WTC11 (cell line): ENCODE measurements at regions not wholly inside any gene's neighbourhood (a gene's known extent, or its start where the extent isn't known, plus 50 kb on each side); places are given as distances from the start of the nearest gene placed in this dataset.
"Not testable (repeated sequence)": the region's sequence is repeated elsewhere in the genome, so short reads cannot be mapped to it uniquely, and the experiment has no call there.

ENCODE experiments used
- ATAC-seq: fragments of 200-7000 bp; cut with Tn5 transposase; 2 replicates; pipeline ENCODE4 v1.10.0; 2021; ENCODE audit warnings: mild to moderate bottlenecking, moderate library complexity
- CTCF ChIA-PET: fragments of 300-600 bp; sonication (Branson Sonifier 250); formaldehyde crosslinking; loops from one replicate; lab custom pipeline; 2021; ENCODE audit warnings: antibody characterized with exemption; lab: Charles Lee
- POLR2A ChIA-PET: fragments of 350-600 bp; sonication (Branson Sonifier 250); formaldehyde crosslinking; loops from one replicate; lab custom pipeline; 2021; ENCODE audit warnings: antibody characterized with exemption; lab: Charles Lee
- DNase-seq: peaks from one replicate; pipeline ENCODE4 v3.0.0; 2021; ENCODE audit warnings: low spot score
- H3K27ac Mint-ChIP-seq: 2 replicates; pipeline ENCODE4 v1.8.0; 2021; ENCODE audit warnings: mixed read lengths
- H3K27me3 Mint-ChIP-seq: 2 replicates; pipeline ENCODE4 v1.8.0; 2021; ENCODE audit warnings: low read depth, mild to moderate bottlenecking, moderate library complexity, mixed read lengths
- H3K36me3 Mint-ChIP-seq: 2 replicates; pipeline ENCODE4 v1.8.0; 2021; ENCODE audit warnings: mixed read lengths
- H3K4me1 Mint-ChIP-seq: 2 replicates; pipeline ENCODE4 v1.8.0; 2022; ENCODE audit warnings: mixed read lengths
- H3K4me3 Mint-ChIP-seq: 2 replicates; pipeline ENCODE4 v1.8.0; 2021; ENCODE audit warnings: mild to moderate bottlenecking, moderate library complexity, mixed read lengths
- H3K9me3 Mint-ChIP-seq: 2 replicates; pipeline ENCODE4 v1.8.0; 2021; ENCODE audit warnings: mixed read lengths
- CREB1 ChIP-seq: sonication (generic); formaldehyde crosslinking; IDR thresholded peaks from 2 replicates; pipeline ENCODE4 v1.8.0; 2023; ENCODE audit warnings: mild to moderate bottlenecking, missing genetic modification reagents
- GABPB1 ChIP-seq: sonication (generic); formaldehyde crosslinking; IDR thresholded peaks from 2 replicates; pipeline ENCODE4 v1.8.1; 2023; ENCODE audit warnings: mild to moderate bottlenecking, missing genetic modification reagents
- JUN ChIP-seq: sonication (generic); formaldehyde crosslinking; IDR thresholded peaks from 2 replicates; pipeline ENCODE4 v1.8.0; 2023; ENCODE audit warnings: mild to moderate bottlenecking, missing genetic modification reagents
- MXD4 ChIP-seq: fragments of 250-450 bp; sonication (Bioruptor Pico); IDR thresholded peaks from 2 replicates; pipeline ENCODE4 v1.8.0; 2021; ENCODE audit warnings: mild to moderate bottlenecking, moderate library complexity, borderline replicate concordance
- RELA ChIP-seq: sonication (generic); formaldehyde crosslinking; IDR thresholded peaks from 2 replicates; pipeline ENCODE4 v1.8.1; 2022; ENCODE audit warnings: missing genetic modification reagents, mild to moderate bottlenecking, borderline replicate concordance
- SMAD3 ChIP-seq: sonication (generic); formaldehyde crosslinking; IDR thresholded peaks from 2 replicates; pipeline ENCODE4 v1.8.0; 2022; ENCODE audit warnings: missing genetic modification reagents, mild to moderate bottlenecking, borderline replicate concordance
- SOX15 ChIP-seq: fragments of 250-450 bp; sonication (Bioruptor Pico); IDR thresholded peaks from 2 replicates; pipeline ENCODE4 v1.9.0; 2021; ENCODE audit warnings: mild to moderate bottlenecking
- TEAD1 ChIP-seq: sonication (generic); formaldehyde crosslinking; IDR thresholded peaks from 2 replicates; pipeline ENCODE4 v1.8.0; 2022; ENCODE audit warnings: mild to moderate bottlenecking, missing genetic modification reagents
- ZNF121 ChIP-seq: sonication (generic); formaldehyde crosslinking; IDR thresholded peaks from 2 replicates; pipeline ENCODE4 v1.8.0; 2023; ENCODE audit warnings: missing genetic modification reagents
- ZNF219 ChIP-seq: sonication (generic); formaldehyde crosslinking; IDR thresholded peaks from 2 replicates; pipeline ENCODE4 v1.8.0; 2023; ENCODE audit warnings: missing genetic modification reagents, mild to moderate bottlenecking, borderline replicate concordance
- ZNF263 ChIP-seq: sonication (generic); formaldehyde crosslinking; IDR thresholded peaks from 2 replicates; pipeline ENCODE4 v1.8.1; 2022; ENCODE audit warnings: low read depth, mild to moderate bottlenecking, moderate library complexity, missing genetic modification reagents
- ZNF416 ChIP-seq: fragments of 250-450 bp; sonication (Bioruptor Pico); IDR thresholded peaks from 2 replicates; pipeline ENCODE4 v1.9.0; 2021; ENCODE audit warnings: mild to moderate bottlenecking, inconsistent platforms
- TF ChIP-seq, protein P1 (sequence below): sonication (generic); formaldehyde crosslinking; IDR thresholded peaks from 2 replicates; pipeline ENCODE4 v1.8.1; 2022; ENCODE audit warnings: mild to moderate bottlenecking, moderate library complexity, missing genetic modification reagents
- TF ChIP-seq, protein P2 (sequence below): sonication (generic); formaldehyde crosslinking; IDR thresholded peaks from 2 replicates; pipeline ENCODE4 v1.8.0; 2022; ENCODE audit warnings: mild to moderate bottlenecking, missing genetic modification reagents
- TF ChIP-seq, protein P3 (sequence below): sonication (generic); formaldehyde crosslinking; IDR thresholded peaks from 2 replicates; pipeline ENCODE4 v1.8.1; 2022; ENCODE audit warnings: low read depth, missing genetic modification reagents, borderline replicate concordance
- TF ChIP-seq, protein P4 (sequence below): sonication (generic); formaldehyde crosslinking; IDR thresholded peaks from 2 replicates; pipeline ENCODE4 v1.8.0; 2023; ENCODE audit warnings: missing genetic modification reagents
- TF ChIP-seq, protein P5 (sequence below): fragments of 250-450 bp; sonication (Bioruptor Pico); IDR thresholded peaks from 2 replicates; pipeline ENCODE4 v2.1.2; 2022; ENCODE audit warnings: mild to moderate bottlenecking, moderate library complexity
- TF ChIP-seq, protein P6 (sequence below): sonication (generic); formaldehyde crosslinking; IDR thresholded peaks from 2 replicates; pipeline ENCODE4 v1.8.0; 2022; ENCODE audit warnings: mild to moderate bottlenecking, missing genetic modification reagents
- TF ChIP-seq, protein P7 (sequence below): sonication (generic); formaldehyde crosslinking; IDR thresholded peaks from 2 replicates; pipeline ENCODE4 v1.8.1; 2023; ENCODE audit warnings: mild to moderate bottlenecking, missing genetic modification reagents, moderate library complexity
- TF ChIP-seq, protein P8 (sequence below): sonication (generic); formaldehyde crosslinking; IDR thresholded peaks from 2 replicates; pipeline ENCODE4 v1.8.1; 2023; ENCODE audit warnings: mild to moderate bottlenecking, missing genetic modification reagents

DNA sequence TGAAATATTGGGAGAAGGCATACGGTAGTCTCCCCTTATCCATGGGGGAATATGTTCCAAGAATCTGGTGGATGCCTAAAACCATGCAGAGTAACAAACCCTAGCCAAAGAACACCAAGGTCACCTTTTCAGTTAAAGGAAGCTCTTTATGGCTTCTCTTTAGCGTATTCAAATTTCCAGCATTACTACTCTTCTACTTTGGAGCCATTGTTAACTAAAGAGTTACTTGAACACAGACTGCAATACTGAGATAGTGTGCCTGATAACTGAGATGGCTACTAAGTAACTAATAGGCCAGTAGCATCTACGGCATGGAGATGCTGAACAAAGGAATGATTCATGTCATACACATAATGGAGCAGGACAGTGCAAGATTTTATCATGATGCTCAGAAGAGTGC is 84.5 kb upstream of the SPEF2 start:
- ChIA-PET POLR2A (no interaction called here), CTCF (no interaction called here)
- no peak overlapping the region for H3K4me3 Mint-ChIP-seq
- peaks cover 31% of the 10 kb centered on the region for H3K9me3 Mint-ChIP-seq
- H3K27me3 Mint-ChIP-seq, result no peaks in the 10 kb centered on the region
- H3K27ac Mint-ChIP-seq, result no peak overlapping the region
- TF ChIP-seq ZNF121 (CRISPR knock-in tag) (no peak), RELA (CRISPR knock-in tag) (no peak), SMAD3 (CRISPR knock-in tag) (no peak), ZNF219 (no peak), SOX15 (CRISPR knock-in tag) (no peak), ZNF263 (CRISPR knock-in tag) (no peak), GABPB1 (CRISPR knock-in tag) (no peak), JUN (CRISPR knock-in tag) (no peak)
- TF ChIP-seq, protein P1, sequence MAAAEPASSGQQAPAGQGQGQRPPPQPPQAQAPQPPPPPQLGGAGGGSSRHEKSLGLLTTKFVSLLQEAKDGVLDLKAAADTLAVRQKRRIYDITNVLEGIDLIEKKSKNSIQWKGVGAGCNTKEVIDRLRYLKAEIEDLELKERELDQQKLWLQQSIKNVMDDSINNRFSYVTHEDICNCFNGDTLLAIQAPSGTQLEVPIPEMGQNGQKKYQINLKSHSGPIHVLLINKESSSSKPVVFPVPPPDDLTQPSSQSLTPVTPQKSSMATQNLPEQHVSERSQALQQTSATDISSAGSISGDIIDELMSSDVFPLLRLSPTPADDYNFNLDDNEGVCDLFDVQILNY (CRISPR knock-in tag), result no peak
- TF ChIP-seq, protein P2, sequence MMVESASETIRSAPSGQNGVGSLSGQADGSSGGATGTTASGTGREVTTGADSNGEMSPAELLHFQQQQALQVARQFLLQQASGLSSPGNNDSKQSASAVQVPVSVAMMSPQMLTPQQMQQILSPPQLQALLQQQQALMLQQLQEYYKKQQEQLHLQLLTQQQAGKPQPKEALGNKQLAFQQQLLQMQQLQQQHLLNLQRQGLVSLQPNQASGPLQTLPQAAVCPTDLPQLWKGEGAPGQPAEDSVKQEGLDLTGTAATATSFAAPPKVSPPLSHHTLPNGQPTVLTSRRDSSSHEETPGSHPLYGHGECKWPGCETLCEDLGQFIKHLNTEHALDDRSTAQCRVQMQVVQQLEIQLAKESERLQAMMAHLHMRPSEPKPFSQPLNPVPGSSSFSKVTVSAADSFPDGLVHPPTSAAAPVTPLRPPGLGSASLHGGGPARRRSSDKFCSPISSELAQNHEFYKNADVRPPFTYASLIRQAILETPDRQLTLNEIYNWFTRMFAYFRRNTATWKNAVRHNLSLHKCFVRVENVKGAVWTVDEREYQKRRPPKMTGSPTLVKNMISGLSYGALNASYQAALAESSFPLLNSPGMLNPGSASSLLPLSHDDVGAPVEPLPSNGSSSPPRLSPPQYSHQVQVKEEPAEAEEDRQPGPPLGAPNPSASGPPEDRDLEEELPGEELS (CRISPR knock-in tag), result no peak
- TF ChIP-seq, protein P3, sequence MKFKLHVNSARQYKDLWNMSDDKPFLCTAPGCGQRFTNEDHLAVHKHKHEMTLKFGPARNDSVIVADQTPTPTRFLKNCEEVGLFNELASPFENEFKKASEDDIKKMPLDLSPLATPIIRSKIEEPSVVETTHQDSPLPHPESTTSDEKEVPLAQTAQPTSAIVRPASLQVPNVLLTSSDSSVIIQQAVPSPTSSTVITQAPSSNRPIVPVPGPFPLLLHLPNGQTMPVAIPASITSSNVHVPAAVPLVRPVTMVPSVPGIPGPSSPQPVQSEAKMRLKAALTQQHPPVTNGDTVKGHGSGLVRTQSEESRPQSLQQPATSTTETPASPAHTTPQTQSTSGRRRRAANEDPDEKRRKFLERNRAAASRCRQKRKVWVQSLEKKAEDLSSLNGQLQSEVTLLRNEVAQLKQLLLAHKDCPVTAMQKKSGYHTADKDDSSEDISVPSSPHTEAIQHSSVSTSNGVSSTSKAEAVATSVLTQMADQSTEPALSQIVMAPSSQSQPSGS, result no peak
- H3K4me1 Mint-ChIP-seq, result no peaks in the 10 kb centered on the region
- H3K36me3 Mint-ChIP-seq, result peaks cover 4% of the 10 kb centered on the region; the same call in 1 of the 2 replicates
- no peak for ATAC-seq
- DNase-seq, result no peak

DNA sequence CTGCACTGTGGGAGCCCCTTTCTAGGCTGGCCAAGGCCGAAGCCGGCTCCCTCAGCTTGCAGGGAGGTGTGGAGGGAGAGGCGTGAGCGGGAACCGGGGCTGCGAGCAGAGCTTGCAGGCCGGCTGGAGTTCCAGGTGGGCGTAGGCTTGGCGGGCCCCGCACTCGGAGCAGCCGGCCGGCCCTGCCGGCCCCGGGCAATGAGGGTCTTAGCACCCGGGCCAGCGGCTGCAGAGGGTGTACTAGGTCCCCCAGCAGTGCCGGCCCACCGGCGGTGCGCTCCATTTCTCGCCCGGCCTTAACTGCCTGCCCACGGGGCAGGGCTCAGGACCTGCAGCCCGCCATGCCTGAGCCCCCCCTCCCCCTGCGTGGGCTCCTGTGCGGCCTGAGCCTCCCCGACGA is 86.1 kb upstream of the SPEF2 start:
- H3K4me1 Mint-ChIP-seq, ATAC-seq, DNase-seq, H3K27me3 Mint-ChIP-seq, POLR2A ChIA-PET, H3K27ac Mint-ChIP-seq, H3K36me3 Mint-ChIP-seq, CTCF ChIA-PET, H3K4me3 Mint-ChIP-seq: not testable (repeated sequence)
- H3K9me3 Mint-ChIP-seq, result peaks cover 31% of the 10 kb centered on the region

DNA sequence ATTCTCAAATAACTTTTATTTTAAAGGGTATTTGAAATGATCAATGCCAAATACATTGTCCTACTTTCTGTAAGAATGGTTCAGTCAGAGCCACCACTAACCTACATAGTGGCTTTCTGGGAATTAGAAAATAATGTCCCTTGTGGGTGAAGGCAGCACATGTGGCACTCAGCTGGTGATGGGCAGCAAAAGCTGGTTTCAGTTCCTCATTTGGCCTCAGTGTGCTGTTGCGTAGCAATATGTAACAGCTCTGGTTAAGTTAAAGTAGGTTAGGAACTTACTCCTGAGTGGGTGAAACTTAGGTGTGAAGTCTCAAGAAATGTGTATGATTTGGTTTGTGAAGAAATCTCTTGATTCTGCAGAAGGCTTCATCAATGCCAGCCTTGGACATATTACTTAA is 99.6 kb upstream of the SPEF2 start:
- POLR2A ChIA-PET, result no interaction called here
- CTCF ChIA-PET, result no interaction called here
- Mint-ChIP-seq H3K4me1 (no peaks in the 10 kb centered on the region), H3K36me3 (no peaks in the 10 kb centered on the region; the same call in 1 of the 2 replicates), H3K27ac (no peak overlapping the region), H3K9me3 (peaks cover 13% of the 10 kb centered on the region; the same call in 1 of the 2 replicates), H3K4me3 (no peak overlapping the region), H3K27me3 (no peaks in the 10 kb centered on the region)
- ATAC-seq (no peak), DNase-seq (no peak)
- TF ChIP-seq, protein P4, sequence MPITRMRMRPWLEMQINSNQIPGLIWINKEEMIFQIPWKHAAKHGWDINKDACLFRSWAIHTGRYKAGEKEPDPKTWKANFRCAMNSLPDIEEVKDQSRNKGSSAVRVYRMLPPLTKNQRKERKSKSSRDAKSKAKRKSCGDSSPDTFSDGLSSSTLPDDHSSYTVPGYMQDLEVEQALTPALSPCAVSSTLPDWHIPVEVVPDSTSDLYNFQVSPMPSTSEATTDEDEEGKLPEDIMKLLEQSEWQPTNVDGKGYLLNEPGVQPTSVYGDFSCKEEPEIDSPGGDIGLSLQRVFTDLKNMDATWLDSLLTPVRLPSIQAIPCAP (CRISPR knock-in tag), result no peak
- TF ChIP-seq, protein P5, sequence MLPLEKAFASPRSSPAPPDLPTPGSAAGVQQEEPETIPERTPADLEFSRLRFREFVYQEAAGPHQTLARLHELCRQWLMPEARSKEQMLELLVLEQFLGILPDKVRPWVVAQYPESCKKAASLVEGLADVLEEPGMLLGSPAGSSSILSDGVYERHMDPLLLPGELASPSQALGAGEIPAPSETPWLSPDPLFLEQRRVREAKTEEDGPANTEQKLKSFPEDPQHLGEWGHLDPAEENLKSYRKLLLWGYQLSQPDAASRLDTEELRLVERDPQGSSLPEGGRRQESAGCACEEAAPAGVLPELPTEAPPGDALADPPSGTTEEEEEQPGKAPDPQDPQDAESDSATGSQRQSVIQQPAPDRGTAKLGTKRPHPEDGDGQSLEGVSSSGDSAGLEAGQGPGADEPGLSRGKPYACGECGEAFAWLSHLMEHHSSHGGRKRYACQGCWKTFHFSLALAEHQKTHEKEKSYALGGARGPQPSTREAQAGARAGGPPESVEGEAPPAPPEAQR (CRISPR knock-in tag), result no peak
- TF ChIP-seq, protein P6, sequence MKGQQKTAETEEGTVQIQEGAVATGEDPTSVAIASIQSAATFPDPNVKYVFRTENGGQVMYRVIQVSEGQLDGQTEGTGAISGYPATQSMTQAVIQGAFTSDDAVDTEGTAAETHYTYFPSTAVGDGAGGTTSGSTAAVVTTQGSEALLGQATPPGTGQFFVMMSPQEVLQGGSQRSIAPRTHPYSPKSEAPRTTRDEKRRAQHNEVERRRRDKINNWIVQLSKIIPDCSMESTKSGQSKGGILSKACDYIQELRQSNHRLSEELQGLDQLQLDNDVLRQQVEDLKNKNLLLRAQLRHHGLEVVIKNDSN, result no peak
- TF ChIP-seq, protein P7, sequence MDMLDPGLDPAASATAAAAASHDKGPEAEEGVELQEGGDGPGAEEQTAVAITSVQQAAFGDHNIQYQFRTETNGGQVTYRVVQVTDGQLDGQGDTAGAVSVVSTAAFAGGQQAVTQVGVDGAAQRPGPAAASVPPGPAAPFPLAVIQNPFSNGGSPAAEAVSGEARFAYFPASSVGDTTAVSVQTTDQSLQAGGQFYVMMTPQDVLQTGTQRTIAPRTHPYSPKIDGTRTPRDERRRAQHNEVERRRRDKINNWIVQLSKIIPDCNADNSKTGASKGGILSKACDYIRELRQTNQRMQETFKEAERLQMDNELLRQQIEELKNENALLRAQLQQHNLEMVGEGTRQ (CRISPR knock-in tag), result no peak
- no peak for TF ChIP-seq CREB1
- no peak for TF ChIP-seq SOX15 (CRISPR knock-in tag)
- TF ChIP-seq TEAD1 (CRISPR knock-in tag), result no peak
- TF ChIP-seq, protein P8, sequence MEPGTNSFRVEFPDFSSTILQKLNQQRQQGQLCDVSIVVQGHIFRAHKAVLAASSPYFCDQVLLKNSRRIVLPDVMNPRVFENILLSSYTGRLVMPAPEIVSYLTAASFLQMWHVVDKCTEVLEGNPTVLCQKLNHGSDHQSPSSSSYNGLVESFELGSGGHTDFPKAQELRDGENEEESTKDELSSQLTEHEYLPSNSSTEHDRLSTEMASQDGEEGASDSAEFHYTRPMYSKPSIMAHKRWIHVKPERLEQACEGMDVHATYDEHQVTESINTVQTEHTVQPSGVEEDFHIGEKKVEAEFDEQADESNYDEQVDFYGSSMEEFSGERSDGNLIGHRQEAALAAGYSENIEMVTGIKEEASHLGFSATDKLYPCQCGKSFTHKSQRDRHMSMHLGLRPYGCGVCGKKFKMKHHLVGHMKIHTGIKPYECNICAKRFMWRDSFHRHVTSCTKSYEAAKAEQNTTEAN, result no peak
- TF ChIP-seq, protein P1 (CRISPR knock-in tag), result no peak
- TF ChIP-seq SMAD3 (CRISPR knock-in tag), result no peak
- TF ChIP-seq ZNF416 (CRISPR knock-in tag), result no peak
- no peak for TF ChIP-seq MXD4 (CRISPR knock-in tag)
